ENCODE measurements at regions not wholly inside any gene's neighbourhood (a gene's known extent, or its start where the extent isn't known, plus 50 kb on each side); places are given as distances from the start of the nearest gene placed in this dataset.

DNA sequence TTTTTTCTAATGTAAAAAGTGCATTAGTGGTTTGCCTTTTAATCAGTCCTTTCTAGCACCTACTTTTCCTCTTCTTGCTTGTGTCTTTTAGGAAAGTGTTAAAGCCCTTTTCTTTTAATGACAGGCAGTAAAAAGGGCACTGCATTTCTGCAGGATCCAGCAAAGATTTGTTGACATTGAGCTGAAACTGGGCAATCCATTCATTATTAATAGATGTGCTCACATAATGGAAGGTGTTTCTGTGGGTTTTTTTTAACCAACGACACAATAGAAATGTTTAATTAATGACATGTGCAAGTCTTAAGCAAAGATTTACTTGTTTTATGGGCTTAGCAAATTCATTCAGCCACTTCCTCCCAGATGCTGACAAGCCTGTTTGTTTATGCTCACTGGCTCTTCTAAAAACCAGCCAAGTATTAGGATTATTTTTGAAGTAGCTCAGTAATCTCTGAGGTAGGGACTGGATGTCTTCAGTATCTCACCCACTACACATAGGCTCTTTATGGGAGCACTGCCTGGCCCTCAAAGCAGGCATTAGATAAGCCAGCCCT lies 1201.1 kb downstream of the SORCS1 start:
- H4K20me1 ChIP-seq (ENCODE audit: control insufficient read depth, insufficient read depth, low read depth, low read length): no peaks in the 10 kb centered on the region
- H3K9me2 ChIP-seq (replicated peaks; ENCODE audit: control insufficient read depth, low read length): no peaks in the 10 kb centered on the region
- H3K27ac ChIP-seq (ENCODE audit: low read depth, low read length): no peak overlapping the region
- no peaks in the 10 kb centered on the region for H3K4me1 ChIP-seq (ENCODE audit: control insufficient read depth, low read length)
- H3K27me3 ChIP-seq (ENCODE audit: control insufficient read depth, low read length): no peaks in the 10 kb centered on the region
- no peaks in the 10 kb centered on the region for H3F3A ChIP-seq (ENCODE audit: control insufficient read depth, insufficient read depth)
- no peaks in the 10 kb centered on the region for H3K36me3 ChIP-seq (ENCODE audit: control insufficient read depth, low read length)
- H3K9me3 ChIP-seq (ENCODE audit: control insufficient read depth, insufficient read depth, low read length): no peaks in the 10 kb centered on the region
- H3K79me2 ChIP-seq (ENCODE audit: control insufficient read depth, low read length): no peaks in the 10 kb centered on the region
- no peak overlapping the region for H3K4me2 ChIP-seq (ENCODE audit: low read length)
- TF ChIP-seq, protein P1, sequence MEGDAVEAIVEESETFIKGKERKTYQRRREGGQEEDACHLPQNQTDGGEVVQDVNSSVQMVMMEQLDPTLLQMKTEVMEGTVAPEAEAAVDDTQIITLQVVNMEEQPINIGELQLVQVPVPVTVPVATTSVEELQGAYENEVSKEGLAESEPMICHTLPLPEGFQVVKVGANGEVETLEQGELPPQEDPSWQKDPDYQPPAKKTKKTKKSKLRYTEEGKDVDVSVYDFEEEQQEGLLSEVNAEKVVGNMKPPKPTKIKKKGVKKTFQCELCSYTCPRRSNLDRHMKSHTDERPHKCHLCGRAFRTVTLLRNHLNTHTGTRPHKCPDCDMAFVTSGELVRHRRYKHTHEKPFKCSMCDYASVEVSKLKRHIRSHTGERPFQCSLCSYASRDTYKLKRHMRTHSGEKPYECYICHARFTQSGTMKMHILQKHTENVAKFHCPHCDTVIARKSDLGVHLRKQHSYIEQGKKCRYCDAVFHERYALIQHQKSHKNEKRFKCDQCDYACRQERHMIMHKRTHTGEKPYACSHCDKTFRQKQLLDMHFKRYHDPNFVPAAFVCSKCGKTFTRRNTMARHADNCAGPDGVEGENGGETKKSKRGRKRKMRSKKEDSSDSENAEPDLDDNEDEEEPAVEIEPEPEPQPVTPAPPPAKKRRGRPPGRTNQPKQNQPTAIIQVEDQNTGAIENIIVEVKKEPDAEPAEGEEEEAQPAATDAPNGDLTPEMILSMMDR (IDR thresholded peaks at IDR 0.05; ENCODE audit: low read depth, low read length, poor library complexity, severe bottlenecking): no peak
- TF ChIP-seq EZH2phosphoT487 (IDR thresholded peaks at IDR 0.05; ENCODE audit: borderline replicate concordance, low read length): no peak
- no peak overlapping the region for H3K4me3 ChIP-seq (ENCODE audit: low read length)

DNA sequence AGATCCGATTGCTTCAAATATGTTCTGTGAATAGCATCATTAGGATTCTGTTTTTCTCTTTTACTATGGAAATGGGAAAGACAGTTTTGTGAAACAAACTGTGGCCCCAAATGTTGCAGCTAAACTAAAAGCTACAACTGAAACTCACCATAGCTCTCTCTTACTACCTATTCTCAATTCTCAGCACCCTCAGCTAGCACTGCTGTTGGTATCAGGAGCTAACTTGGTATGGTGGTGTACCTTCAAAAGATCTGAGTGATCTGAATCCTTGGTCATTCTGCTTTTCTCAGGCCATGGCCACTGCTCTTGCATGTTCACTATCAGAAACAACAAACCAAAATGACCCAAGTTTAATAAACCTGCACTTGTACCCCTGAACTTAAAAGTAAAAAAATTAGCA lies 1208.0 kb downstream of the SORCS1 start:
- Histone ChIP-seq H4K20me1 (ENCODE audit: control insufficient read depth, insufficient read depth, low read depth, low read length) (no peaks in the 10 kb centered on the region), H3F3A (ENCODE audit: control insufficient read depth, insufficient read depth) (no peaks in the 10 kb centered on the region), H3K27me3 (ENCODE audit: control insufficient read depth, low read length) (no peaks in the 10 kb centered on the region), H3K4me3 (ENCODE audit: low read length) (no peak overlapping the region), H3K4me1 (ENCODE audit: control insufficient read depth, low read length) (peaks cover 10% of the 10 kb centered on the region), H3K4me2 (ENCODE audit: low read length) (no peak overlapping the region), H3K9me2 (replicated peaks; ENCODE audit: control insufficient read depth, low read length) (no peaks in the 10 kb centered on the region), H3K36me3 (ENCODE audit: control insufficient read depth, low read length) (no peaks in the 10 kb centered on the region), H3K27ac (ENCODE audit: low read depth, low read length) (no peak overlapping the region), H3K9me3 (ENCODE audit: control insufficient read depth, insufficient read depth, low read length) (no peaks in the 10 kb centered on the region), H3K79me2 (ENCODE audit: control insufficient read depth, low read length) (no peaks in the 10 kb centered on the region)
- TF ChIP-seq, protein P1 (IDR thresholded peaks at IDR 0.05; ENCODE audit: low read depth, low read length, poor library complexity, severe bottlenecking): no peak
- TF ChIP-seq EZH2phosphoT487 (IDR thresholded peaks at IDR 0.05; ENCODE audit: borderline replicate concordance, low read length): no peak

DNA sequence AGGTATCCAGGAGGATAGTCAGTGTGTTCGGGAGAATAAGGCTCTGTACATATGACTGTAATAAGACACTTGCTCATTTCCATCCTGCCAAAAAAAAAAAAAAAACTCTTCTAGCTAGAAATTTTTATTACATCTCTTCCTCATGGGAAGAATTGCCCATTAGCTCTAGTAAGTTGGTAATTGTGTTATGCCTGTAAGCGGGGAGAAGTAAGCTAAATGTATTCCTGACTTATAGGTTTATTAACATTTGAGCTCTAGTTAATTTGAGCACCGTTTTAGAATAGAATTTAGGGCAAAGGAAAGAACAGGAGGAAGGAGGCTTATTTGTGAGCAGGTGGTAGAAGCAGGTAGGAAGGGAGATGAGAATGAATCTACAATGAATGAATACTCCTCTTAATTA lies 1210.6 kb downstream of the SORCS1 start:
- Histone ChIP-seq H3K27ac (ENCODE audit: low read depth, low read length) (no peak overlapping the region), H3K4me3 (ENCODE audit: low read length) (no peak overlapping the region), H3K9me3 (ENCODE audit: control insufficient read depth, insufficient read depth, low read length) (no peaks in the 10 kb centered on the region), H3K9me2 (replicated peaks; ENCODE audit: control insufficient read depth, low read length) (no peaks in the 10 kb centered on the region), H3F3A (ENCODE audit: control insufficient read depth, insufficient read depth) (no peaks in the 10 kb centered on the region), H3K27me3 (ENCODE audit: control insufficient read depth, low read length) (no peaks in the 10 kb centered on the region), H3K4me2 (ENCODE audit: low read length) (no peak overlapping the region), H3K36me3 (ENCODE audit: control insufficient read depth, low read length) (no peaks in the 10 kb centered on the region), H3K79me2 (ENCODE audit: control insufficient read depth, low read length) (no peaks in the 10 kb centered on the region), H3K4me1 (ENCODE audit: control insufficient read depth, low read length) (peaks cover 10% of the 10 kb centered on the region), H4K20me1 (ENCODE audit: control insufficient read depth, insufficient read depth, low read depth, low read length) (no peaks in the 10 kb centered on the region)
- no peak for TF ChIP-seq EZH2phosphoT487 (IDR thresholded peaks at IDR 0.05; ENCODE audit: borderline replicate concordance, low read length)
- TF ChIP-seq, protein P1 (IDR thresholded peaks at IDR 0.05; ENCODE audit: low read depth, low read length, poor library complexity, severe bottlenecking): no peak
